Thyroid gland (tissue), 4 donors: ENCODE measurements at regions not wholly inside any gene's neighbourhood (a gene's known extent, or its start where the extent isn't known, plus 50 kb on each side); places are given as distances from the start of the nearest gene placed in this dataset.

Source experiments
- POLR2A ChIP-seq, 2 donors: fragments of 450-650 bp; IDR thresholded peaks; one replicate each; pipeline ENCODE4 v1.6.1; 2017; ENCODE audit warnings: antibody characterized with exemption in 2 of 2, mild to moderate bottlenecking in 2 of 2, moderate library complexity in 1 of 2
- TF ChIP-seq, protein P1 (sequence below), 6 experiments: fragments of 200-600 bp in 3 of 6; fragments of 450-650 bp in 3 of 6; sonication (generic) in 3 of 6; IDR thresholded peaks; one replicate each; pipeline ENCODE4 v1.5.1; 2016 to 2019; ENCODE audit warnings: antibody characterized with exemption in 6 of 6, mild to moderate bottlenecking in 2 of 6, inconsistent platforms in 1 of 6, moderate library complexity in 1 of 6

DNA sequence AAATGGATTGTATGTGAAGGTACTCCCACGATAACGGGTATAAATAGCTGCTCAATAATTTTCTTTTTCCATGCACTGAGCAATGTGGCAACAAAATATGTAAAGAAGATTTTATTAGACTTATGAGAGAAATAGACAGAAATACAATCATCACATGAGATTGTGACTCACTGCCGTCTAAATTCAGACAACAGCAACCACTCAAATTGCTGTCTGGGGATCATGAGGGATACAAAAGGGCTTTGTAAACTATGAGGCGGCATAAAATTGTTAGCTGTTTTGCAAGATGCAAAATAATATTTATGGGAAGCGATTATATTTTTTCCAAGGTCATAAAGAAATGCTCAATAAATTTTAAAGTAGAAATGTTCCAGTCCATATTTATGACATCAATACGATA lies 259.1 kb upstream of the AGAP1 start:
- TF ChIP-seq, protein P1, sequence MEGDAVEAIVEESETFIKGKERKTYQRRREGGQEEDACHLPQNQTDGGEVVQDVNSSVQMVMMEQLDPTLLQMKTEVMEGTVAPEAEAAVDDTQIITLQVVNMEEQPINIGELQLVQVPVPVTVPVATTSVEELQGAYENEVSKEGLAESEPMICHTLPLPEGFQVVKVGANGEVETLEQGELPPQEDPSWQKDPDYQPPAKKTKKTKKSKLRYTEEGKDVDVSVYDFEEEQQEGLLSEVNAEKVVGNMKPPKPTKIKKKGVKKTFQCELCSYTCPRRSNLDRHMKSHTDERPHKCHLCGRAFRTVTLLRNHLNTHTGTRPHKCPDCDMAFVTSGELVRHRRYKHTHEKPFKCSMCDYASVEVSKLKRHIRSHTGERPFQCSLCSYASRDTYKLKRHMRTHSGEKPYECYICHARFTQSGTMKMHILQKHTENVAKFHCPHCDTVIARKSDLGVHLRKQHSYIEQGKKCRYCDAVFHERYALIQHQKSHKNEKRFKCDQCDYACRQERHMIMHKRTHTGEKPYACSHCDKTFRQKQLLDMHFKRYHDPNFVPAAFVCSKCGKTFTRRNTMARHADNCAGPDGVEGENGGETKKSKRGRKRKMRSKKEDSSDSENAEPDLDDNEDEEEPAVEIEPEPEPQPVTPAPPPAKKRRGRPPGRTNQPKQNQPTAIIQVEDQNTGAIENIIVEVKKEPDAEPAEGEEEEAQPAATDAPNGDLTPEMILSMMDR (IDR thresholded peaks at IDR 0.05) = no peak
- no peak for TF ChIP-seq POLR2A (IDR thresholded peaks at IDR 0.05)
